Keratinocyte (primary cell): ENCODE measurements at regions not wholly inside any gene's neighbourhood (a gene's known extent, or its start where the extent isn't known, plus 50 kb on each side); places are given as distances from the start of the nearest gene placed in this dataset.

Source experiments
- EZH2 ChIP-seq: IDR thresholded peaks from one replicate; pipeline ENCODE4 v1.6.1; 2012; ENCODE audit warnings: inconsistent platforms, mild to moderate bottlenecking, low read length, moderate library complexity
- TF ChIP-seq, protein P1 (sequence below), 3 experiments: IDR thresholded peaks in 1 of 3; conservative IDR thresholded peaks in 1 of 3; optimal IDR thresholded peaks in 1 of 3; 2 replicates in 2 of 3; 3 replicates in 1 of 3; pipeline versions ENCODE3 to v1.5.1; 2011; ENCODE audit warnings: low read length in 3 of 3, mild to moderate bottlenecking in 3 of 3, moderate library complexity in 2 of 3, control low read depth in 1 of 3, inconsistent platforms in 1 of 3; ENCODE audit not compliant: insufficient read depth in 2 of 3; ENCODE audit errors: extremely low read depth in 1 of 3

- TF ChIP-seq, protein P1, sequence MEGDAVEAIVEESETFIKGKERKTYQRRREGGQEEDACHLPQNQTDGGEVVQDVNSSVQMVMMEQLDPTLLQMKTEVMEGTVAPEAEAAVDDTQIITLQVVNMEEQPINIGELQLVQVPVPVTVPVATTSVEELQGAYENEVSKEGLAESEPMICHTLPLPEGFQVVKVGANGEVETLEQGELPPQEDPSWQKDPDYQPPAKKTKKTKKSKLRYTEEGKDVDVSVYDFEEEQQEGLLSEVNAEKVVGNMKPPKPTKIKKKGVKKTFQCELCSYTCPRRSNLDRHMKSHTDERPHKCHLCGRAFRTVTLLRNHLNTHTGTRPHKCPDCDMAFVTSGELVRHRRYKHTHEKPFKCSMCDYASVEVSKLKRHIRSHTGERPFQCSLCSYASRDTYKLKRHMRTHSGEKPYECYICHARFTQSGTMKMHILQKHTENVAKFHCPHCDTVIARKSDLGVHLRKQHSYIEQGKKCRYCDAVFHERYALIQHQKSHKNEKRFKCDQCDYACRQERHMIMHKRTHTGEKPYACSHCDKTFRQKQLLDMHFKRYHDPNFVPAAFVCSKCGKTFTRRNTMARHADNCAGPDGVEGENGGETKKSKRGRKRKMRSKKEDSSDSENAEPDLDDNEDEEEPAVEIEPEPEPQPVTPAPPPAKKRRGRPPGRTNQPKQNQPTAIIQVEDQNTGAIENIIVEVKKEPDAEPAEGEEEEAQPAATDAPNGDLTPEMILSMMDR (optimal IDR thresholded peaks at IDR 0.05 in 1 of 3, IDR thresholded peaks at IDR 0.05 in 1 of 3, conservative IDR thresholded peaks at IDR 0.05 in 1 of 3; ENCODE audit: extremely low read depth in 1 of 3, insufficient read depth in 2 of 3, low read length in 3 of 3), result no peak
- no peak for TF ChIP-seq EZH2
Measured at GRCh38 chr11:115740324-115740723, 236.1 kb upstream of the CADM1 start.
